ENCODE measurements at regions not wholly inside any gene's neighbourhood (a gene's known extent, or its start where the extent isn't known, plus 50 kb on each side); places are given as distances from the start of the nearest gene placed in this dataset.

DNA sequence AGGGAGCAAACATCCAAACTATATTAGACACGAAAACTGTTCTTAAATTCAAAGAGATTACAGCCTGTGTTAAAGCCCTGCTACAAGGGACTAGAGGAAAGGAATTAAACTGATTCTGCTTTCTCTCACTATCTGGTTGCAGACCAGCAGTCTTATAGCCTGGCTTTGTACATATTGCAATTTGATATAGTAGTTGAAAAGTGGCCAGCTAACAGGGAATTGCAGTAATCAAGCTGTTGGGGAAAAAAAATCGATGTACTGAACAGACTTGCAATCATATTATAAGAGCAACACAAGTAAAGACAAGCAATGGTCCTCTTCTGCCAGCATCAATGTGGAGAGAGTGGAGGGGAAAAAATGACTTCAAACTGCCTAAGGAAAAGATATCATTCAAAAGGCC lies 364.4 kb upstream of the EPHA5 start:
- DNase-seq (ENCODE audit: low read depth) = no peak

GRCh38 chr4:66034262-66034661 lies 364.0 kb upstream of the EPHA5 start:
- DNase-seq (ENCODE audit: low read depth) = no peak

- no peak for DNase-seq (ENCODE audit: low read depth)
Observed at GRCh38 chr4:66032571-66032970, 362.3 kb upstream of the EPHA5 start.

GRCh38 chr4:66028668-66029067 lies 358.4 kb upstream of the EPHA5 start:
- no peak for DNase-seq (ENCODE audit: low read depth)

GRCh38 chr4:66023061-66023460 lies 352.8 kb upstream of the EPHA5 start:
- DNase-seq (ENCODE audit: low read depth) = peak; percentile 34

- DNase-seq (ENCODE audit: low read depth) = peak; percentile 31
Observed at GRCh38 chr4:66017671-66018070, 347.4 kb upstream of the EPHA5 start.

- DNase-seq (ENCODE audit: low read depth) = no peak
Observed at GRCh38 chr4:66016240-66016639, 346.0 kb upstream of the EPHA5 start.

GRCh38 chr4:66014146-66014765 lies 344.0 kb upstream of the EPHA5 start:
- DNase-seq (ENCODE audit: low read depth) = no peak

- peak; percentile 77 for DNase-seq (ENCODE audit: low read depth)
Observed at GRCh38 chr4:66000510-66001117, 330.3 kb upstream of the EPHA5 start.

GRCh38 chr4:65999518-65999871 lies 329.2 kb upstream of the EPHA5 start:
- peak; percentile 33 for DNase-seq (ENCODE audit: low read depth)

DNA sequence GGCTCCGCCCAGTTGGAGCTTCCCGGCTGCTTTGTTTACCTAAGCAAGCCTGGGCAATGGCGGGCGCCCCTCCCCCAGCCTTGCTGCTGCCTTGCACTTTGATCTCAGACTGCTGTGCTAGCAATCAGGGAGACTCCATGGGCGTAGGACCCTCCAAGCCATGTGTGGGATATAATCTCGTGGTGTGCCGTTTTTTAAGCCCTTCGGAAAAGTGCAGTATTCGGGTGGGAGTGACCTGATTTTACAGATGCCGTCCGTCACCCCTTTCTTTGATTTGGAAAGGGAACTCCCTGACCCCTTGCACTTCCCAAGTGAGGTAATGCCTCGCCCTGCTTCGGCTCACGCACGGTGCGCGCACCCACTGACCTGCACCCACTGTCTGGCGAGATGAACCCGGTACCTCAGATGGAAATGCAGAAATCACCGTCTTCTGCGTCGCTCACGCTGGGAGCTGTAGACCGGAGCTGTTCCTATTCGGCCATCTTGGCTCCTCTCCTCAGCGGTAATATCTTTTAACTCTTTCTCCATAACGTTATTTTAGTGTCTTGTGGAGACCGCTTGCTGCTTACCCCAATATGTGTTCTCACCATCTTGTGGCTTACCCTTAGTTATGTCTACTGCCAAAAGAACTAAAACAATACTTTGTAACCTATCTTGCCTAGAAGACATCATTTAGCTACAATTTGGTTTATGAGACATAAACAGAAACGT lies 328.7 kb upstream of the EPHA5 start:
- DNase-seq (ENCODE audit: low read depth) = peak; percentile 57

- no peak for DNase-seq (ENCODE audit: low read depth)
Observed at GRCh38 chr4:65983061-65983460, 312.8 kb upstream of the EPHA5 start.

GRCh38 chr4:65976287-65976686 lies 306.0 kb upstream of the EPHA5 start:
- no peak for DNase-seq (ENCODE audit: low read depth)

DNA sequence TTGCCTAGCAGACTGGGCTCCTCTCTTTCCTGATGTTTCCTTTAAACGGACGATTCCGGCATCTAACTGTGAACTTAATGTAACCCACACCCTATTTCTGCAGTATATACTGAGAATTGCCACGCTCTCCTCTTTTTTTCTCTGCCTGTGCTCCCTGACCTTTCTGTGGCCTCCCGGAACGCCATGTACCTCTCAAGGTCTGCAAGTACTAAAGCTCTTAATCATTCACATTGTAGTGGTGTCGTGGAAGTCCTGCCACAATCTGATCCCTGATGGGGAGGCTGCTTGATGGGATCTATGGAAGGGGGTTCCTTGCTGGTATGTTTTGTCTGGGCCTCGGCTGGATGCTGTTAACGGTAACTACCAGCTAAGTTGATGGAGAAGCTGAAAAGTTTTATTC lies 302.9 kb upstream of the EPHA5 start:
- DNase-seq (ENCODE audit: low read depth) = no peak

GRCh38 chr4:65971686-65972085 lies 301.4 kb upstream of the EPHA5 start:
- DNase-seq (ENCODE audit: low read depth) = no peak

- peak; percentile 54 for DNase-seq (ENCODE audit: low read depth)
Observed at GRCh38 chr4:65968831-65969558, 298.7 kb upstream of the EPHA5 start.

GRCh38 chr4:65960751-65961150 lies 290.5 kb upstream of the EPHA5 start:
- no peak for DNase-seq (ENCODE audit: low read depth)

DNA sequence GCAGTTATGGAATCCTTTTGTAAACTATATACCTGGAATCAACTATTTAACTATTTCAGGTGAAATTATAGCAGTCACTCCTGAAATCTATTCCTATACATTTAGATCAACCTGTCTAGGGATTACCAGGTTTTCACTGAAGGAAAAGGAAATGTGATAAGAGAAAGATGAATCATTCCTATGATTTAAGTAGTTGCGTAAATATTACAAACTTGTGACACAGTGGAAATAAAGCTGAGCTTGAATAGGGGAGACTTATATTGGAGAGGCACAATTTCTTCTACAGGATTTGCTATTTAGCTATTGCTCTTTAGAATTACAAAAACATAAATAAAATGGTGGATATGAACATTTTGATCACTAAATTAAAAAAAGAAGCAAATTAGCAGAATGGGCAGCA lies 284.1 kb upstream of the EPHA5 start:
- DNase-seq (ENCODE audit: low read depth) = no peak

DNA sequence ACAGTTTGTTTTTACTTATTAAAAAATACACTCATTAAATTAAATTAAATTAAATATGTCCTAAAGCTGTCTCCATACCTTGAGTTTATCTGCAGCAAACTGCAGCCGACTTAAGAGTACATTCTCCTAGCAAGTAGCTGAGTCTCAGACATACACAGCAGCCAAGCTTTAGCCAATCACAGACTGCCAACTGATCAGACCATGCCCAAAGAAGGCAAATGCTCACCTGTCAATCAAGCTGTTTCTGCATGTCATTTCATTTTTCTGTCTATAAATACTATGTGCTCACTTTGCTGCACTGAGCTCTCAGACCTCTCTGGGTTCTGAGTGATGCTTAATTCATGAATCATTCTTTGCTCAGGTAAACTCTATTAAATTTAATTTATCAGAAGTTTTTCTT lies 280.9 kb upstream of the EPHA5 start:
- DNase-seq (ENCODE audit: low read depth) = no peak

- DNase-seq (ENCODE audit: low read depth) = peak; percentile 87
Observed at GRCh38 chr4:65943076-65943475, 272.8 kb upstream of the EPHA5 start.

GRCh38 chr4:65924843-65925242 lies 254.6 kb upstream of the EPHA5 start:
- DNase-seq (ENCODE audit: low read depth) = no peak

DNA sequence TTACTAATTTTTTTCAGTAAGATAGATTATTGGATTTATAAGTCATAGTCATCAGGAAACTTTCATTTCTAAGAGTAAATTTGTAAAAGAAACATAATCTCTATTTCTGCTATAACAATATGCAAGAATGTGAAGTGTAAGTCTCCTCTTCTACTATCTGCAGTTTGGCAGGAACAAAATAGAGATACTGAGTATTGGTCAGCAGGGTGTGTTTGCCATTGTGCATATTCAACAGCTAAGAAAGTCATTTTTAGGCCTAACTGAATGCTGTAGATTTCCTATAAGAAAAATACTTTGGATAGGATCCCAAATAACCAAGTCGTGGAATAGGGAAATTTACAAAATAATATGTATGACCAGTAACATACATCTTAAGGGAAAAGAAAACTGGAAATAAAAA lies 253.3 kb upstream of the EPHA5 start:
- DNase-seq (ENCODE audit: low read depth) = no peak

- no peak for DNase-seq (ENCODE audit: low read depth)
Observed at GRCh38 chr4:65921180-65921579, 250.9 kb upstream of the EPHA5 start.
